ENCODE measurements at regions not wholly inside any gene's neighbourhood (a gene's known extent, or its start where the extent isn't known, plus 50 kb on each side); places are given as distances from the start of the nearest gene placed in this dataset.

DNA sequence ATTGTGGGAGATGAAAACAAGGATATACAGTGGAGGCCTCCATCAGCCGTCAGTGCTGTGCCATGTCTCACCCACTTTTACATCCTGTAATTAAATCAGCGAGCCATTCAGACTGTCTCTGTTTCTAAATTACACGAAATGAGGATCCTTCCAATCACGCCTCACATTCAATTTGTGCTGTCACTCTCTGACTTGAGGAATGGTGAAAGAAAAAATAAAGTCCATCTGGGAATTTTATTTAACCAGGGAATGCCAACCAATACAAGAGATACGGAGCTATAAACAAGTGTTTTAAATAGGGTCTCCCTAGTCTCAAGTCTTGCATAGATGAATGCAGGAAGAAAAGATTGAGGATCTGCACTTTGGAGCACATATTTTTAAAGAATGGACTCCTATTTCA, 72.8 kb downstream of the CMPK2 start:
- no peak for TF ChIP-seq FOXP2 (optimal IDR thresholded peaks at IDR 0.05; ENCODE audit: borderline replicate concordance, extremely low read depth, extremely low read length, insufficient read depth)
- TF ChIP-seq REST (IDR thresholded peaks at IDR 0.05; ENCODE audit: insufficient read depth in 1 of 2, low read depth in 2 of 2, low read length in 2 of 2) = no peak

GRCh38 chr2:6793371-6793770, 72.3 kb downstream of the CMPK2 start:
- TF ChIP-seq REST (IDR thresholded peaks at IDR 0.05; ENCODE audit: insufficient read depth in 1 of 2, low read depth in 2 of 2, low read length in 2 of 2) (no peak), SIN3A (IDR thresholded peaks at IDR 0.05; ENCODE audit: borderline replicate concordance, insufficient read depth, low read length) (no peak), FOXP2 (optimal IDR thresholded peaks at IDR 0.05; ENCODE audit: borderline replicate concordance, extremely low read depth, extremely low read length, insufficient read depth) (no peak)

- TF ChIP-seq REST (IDR thresholded peaks at IDR 0.05; ENCODE audit: insufficient read depth in 1 of 2, low read depth in 2 of 2, low read length in 2 of 2) = no peak
These were observed 71.8 kb downstream of the CMPK2 start for GRCh38 chr2:6793913-6794312.

DNA sequence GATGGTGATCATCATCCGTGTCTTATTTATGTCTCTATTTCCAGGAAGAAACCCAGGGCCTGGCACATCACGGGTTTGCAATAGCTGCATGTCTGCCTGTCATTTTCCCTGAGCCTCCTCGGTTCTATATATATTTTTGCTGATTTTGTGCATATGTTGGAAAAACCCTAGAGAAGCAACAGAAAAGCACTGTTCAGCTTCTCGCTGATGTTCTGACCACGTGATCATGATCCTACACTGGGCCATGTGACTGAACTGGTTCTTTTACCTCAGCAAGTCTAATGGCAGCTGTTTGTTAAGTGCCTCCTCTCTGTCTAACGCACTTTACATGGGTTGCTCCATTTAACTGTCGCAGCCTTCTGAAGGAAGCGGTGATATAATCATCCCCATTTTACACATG, 71.3 kb downstream of the CMPK2 start:
- no peak for TF ChIP-seq REST (IDR thresholded peaks at IDR 0.05; ENCODE audit: insufficient read depth in 1 of 2, low read depth in 2 of 2, low read length in 2 of 2)
- TF ChIP-seq FOXP2 (optimal IDR thresholded peaks at IDR 0.05; ENCODE audit: borderline replicate concordance, extremely low read depth, extremely low read length, insufficient read depth) = no peak
- no peak for TF ChIP-seq POLR2AphosphoS5 (IDR thresholded peaks at IDR 0.05; ENCODE audit: low read depth, low read length)
- no peak for TF ChIP-seq TAF1 (IDR thresholded peaks at IDR 0.05; ENCODE audit: borderline replicate concordance, insufficient read depth, low read length)
- TF ChIP-seq SIN3A (IDR thresholded peaks at IDR 0.05; ENCODE audit: borderline replicate concordance, insufficient read depth, low read length) = no peak

All from PFSK-1 (cell line).